ENCODE measurements at regions not wholly inside any gene's neighbourhood (a gene's known extent, or its start where the extent isn't known, plus 50 kb on each side); places are given as distances from the start of the nearest gene placed in this dataset.

- no peak overlapping the region for H3K27ac ChIP-seq
- H3K27me3 ChIP-seq = no peaks in the 10 kb centered on the region
- no peaks in the 10 kb centered on the region for H3K9me3 ChIP-seq
- H3K4me3 ChIP-seq = no peak overlapping the region
- no peak for TF ChIP-seq CTCF (IDR thresholded peaks at IDR 0.05)
- no peak for TF ChIP-seq POLR2A (IDR thresholded peaks at IDR 0.05)
- no peaks in the 10 kb centered on the region for H3K4me1 ChIP-seq
- no peak for DNase-seq
- H3K36me3 ChIP-seq = no peaks in the 10 kb centered on the region
These were observed 60.0 kb upstream of the IVNS1ABP start for GRCh38 chr1:185376840-185377635.

- H3K27me3 ChIP-seq = no peaks in the 10 kb centered on the region
- H3K4me1 ChIP-seq = no peaks in the 10 kb centered on the region
- no peak for TF ChIP-seq POLR2A (IDR thresholded peaks at IDR 0.05)
- no peak for TF ChIP-seq CTCF (IDR thresholded peaks at IDR 0.05)
- H3K27ac ChIP-seq = no peak overlapping the region
- no peaks in the 10 kb centered on the region for H3K9me3 ChIP-seq
- DNase-seq = no peak
- H3K4me3 ChIP-seq = no peak overlapping the region
- H3K36me3 ChIP-seq = no peaks in the 10 kb centered on the region
These were observed 59.2 kb upstream of the IVNS1ABP start for GRCh38 chr1:185376288-185376687.

- Histone ChIP-seq H3K9me3 (no peaks in the 10 kb centered on the region), H3K27ac (no peak overlapping the region), H3K4me3 (no peak overlapping the region), H3K4me1 (no peaks in the 10 kb centered on the region), H3K36me3 (no peaks in the 10 kb centered on the region), H3K27me3 (no peaks in the 10 kb centered on the region)
- no peak for TF ChIP-seq CTCF (IDR thresholded peaks at IDR 0.05)
- TF ChIP-seq POLR2A (IDR thresholded peaks at IDR 0.05) = no peak
- DNase-seq = no peak
These were observed 58.5 kb upstream of the IVNS1ABP start for GRCh38 chr1:185375583-185375982.

- Histone ChIP-seq H3K4me3 (no peak overlapping the region), H3K4me1 (no peaks in the 10 kb centered on the region), H3K9me3 (no peaks in the 10 kb centered on the region), H3K36me3 (no peaks in the 10 kb centered on the region), H3K27me3 (no peaks in the 10 kb centered on the region), H3K27ac (no peak overlapping the region)
- TF ChIP-seq POLR2A (IDR thresholded peaks at IDR 0.05) = no peak
- no peak for TF ChIP-seq CTCF (IDR thresholded peaks at IDR 0.05)
- DNase-seq = no peak
These were observed 56.9 kb upstream of the IVNS1ABP start for GRCh38 chr1:185373813-185374529.

GRCh38 chr1:185369786-185370185, 52.7 kb upstream of the IVNS1ABP start:
- no peak overlapping the region for H3K4me3 ChIP-seq
- H3K9me3 ChIP-seq = no peaks in the 10 kb centered on the region
- no peaks in the 10 kb centered on the region for H3K27me3 ChIP-seq
- TF ChIP-seq POLR2A (IDR thresholded peaks at IDR 0.05) = no peak
- no peak for TF ChIP-seq CTCF (IDR thresholded peaks at IDR 0.05)
- H3K36me3 ChIP-seq = no peaks in the 10 kb centered on the region
- H3K27ac ChIP-seq = no peak overlapping the region
- no peaks in the 10 kb centered on the region for H3K4me1 ChIP-seq
- DNase-seq = no peak
